Left ventricle myocardium inferior (tissue), 1 donor: ENCODE measurements at regions not wholly inside any gene's neighbourhood (a gene's known extent, or its start where the extent isn't known, plus 50 kb on each side); places are given as distances from the start of the nearest gene placed in this dataset.

Experiments
- DNase-seq: peaks from one replicate; pipeline ENCODE4 v3.0.0-alpha.2; 2020
- H3K27ac ChIP-seq: fragments of 200-600 bp; replicated peaks from 2 replicates; pipeline ENCODE4 v1.8.0; 2021
- H3K27me3 ChIP-seq: fragments of 200-600 bp; 2 replicates; pipeline ENCODE4 v1.8.0; 2021; ENCODE audit warnings: low read depth
- H3K36me3 ChIP-seq: fragments of 200-600 bp; 2 replicates; pipeline ENCODE4 v1.8.0; 2021
- H3K4me1 ChIP-seq: fragments of 200-600 bp; 2 replicates; pipeline ENCODE4 v1.8.0; 2021
- H3K4me3 ChIP-seq: fragments of 200-600 bp; 2 replicates; pipeline ENCODE4 v1.8.0; 2021; ENCODE audit warnings: mild to moderate bottlenecking, moderate library complexity
- H3K9me3 ChIP-seq: fragments of 200-600 bp; replicated peaks from 2 replicates; pipeline ENCODE4 v1.8.0; 2021
- CTCF ChIP-seq: fragments of 200-600 bp; IDR thresholded peaks from 2 replicates; pipeline ENCODE4 v1.8.0; 2021; ENCODE audit warnings: antibody characterized with exemption, mild to moderate bottlenecking, borderline replicate concordance
- intact Hi-C: fragments of 100-400 bp; cut with micrococcal nuclease; formaldehyde crosslinking; loops from one replicate; pipeline ENCODE4 v1.11.0; 2022
- donor health status: DM: no; HTN: yes; CAD: no; lungs with severe emphysema.

GRCh38 chr1:239703075-239703474 lies 316.7 kb downstream of the CHRM3 start:
- no peak for DNase-seq
- H3K4me1 ChIP-seq, result no peaks in the 10 kb centered on the region
- TF ChIP-seq CTCF, result no peak
- no peak overlapping the region for H3K4me3 ChIP-seq
- H3K27ac ChIP-seq, result no peak overlapping the region
- no peaks in the 10 kb centered on the region for H3K27me3 ChIP-seq
- H3K36me3 ChIP-seq, result no peaks in the 10 kb centered on the region
- H3K9me3 ChIP-seq, result no peaks in the 10 kb centered on the region
- intact Hi-C loops, result no loop called here

- TF ChIP-seq CTCF, result no peak
- intact Hi-C loops, result no loop called here
- H3K27ac ChIP-seq, result no peak overlapping the region
- no peaks in the 10 kb centered on the region for H3K27me3 ChIP-seq
- H3K4me1 ChIP-seq, result no peaks in the 10 kb centered on the region
- H3K36me3 ChIP-seq, result no peaks in the 10 kb centered on the region
- H3K9me3 ChIP-seq, result no peaks in the 10 kb centered on the region
- H3K4me3 ChIP-seq, result no peak overlapping the region
- no peak for DNase-seq
These were observed 320.0 kb downstream of the CHRM3 start for GRCh38 chr1:239706245-239706892.

DNA sequence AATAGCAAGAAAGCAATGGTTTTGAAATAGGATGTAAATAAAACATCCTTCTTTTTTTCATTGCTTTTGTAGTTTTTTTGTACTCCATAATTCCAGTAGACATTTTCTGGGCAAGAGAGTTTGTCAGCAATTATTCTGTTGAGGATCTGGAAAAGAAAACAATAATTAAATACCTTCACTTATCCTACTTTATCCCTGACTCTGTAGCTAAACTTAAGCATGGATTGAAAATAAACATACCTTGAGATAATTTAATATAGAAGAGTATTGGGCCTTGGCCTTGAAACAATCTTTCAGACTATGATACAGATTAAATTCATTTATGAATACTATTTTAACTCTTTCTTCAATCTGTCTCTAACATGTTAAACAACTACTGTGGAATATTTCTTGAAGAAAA lies 321.2 kb downstream of the CHRM3 start:
- H3K4me3 ChIP-seq, result no peak overlapping the region
- intact Hi-C loops, result no loop called here
- DNase-seq, result no peak
- H3K9me3 ChIP-seq, result no peaks in the 10 kb centered on the region
- H3K36me3 ChIP-seq, result no peaks in the 10 kb centered on the region
- no peak for TF ChIP-seq CTCF
- H3K27me3 ChIP-seq, result no peaks in the 10 kb centered on the region
- no peaks in the 10 kb centered on the region for H3K4me1 ChIP-seq
- no peak overlapping the region for H3K27ac ChIP-seq

GRCh38 chr1:239708622-239709021 lies 322.3 kb downstream of the CHRM3 start:
- intact Hi-C loops, result no loop called here
- no peaks in the 10 kb centered on the region for H3K27me3 ChIP-seq
- H3K4me3 ChIP-seq, result no peak overlapping the region
- H3K27ac ChIP-seq, result no peak overlapping the region
- H3K9me3 ChIP-seq, result no peaks in the 10 kb centered on the region
- no peaks in the 10 kb centered on the region for H3K36me3 ChIP-seq
- no peak for DNase-seq
- TF ChIP-seq CTCF, result no peak
- no peaks in the 10 kb centered on the region for H3K4me1 ChIP-seq

DNA sequence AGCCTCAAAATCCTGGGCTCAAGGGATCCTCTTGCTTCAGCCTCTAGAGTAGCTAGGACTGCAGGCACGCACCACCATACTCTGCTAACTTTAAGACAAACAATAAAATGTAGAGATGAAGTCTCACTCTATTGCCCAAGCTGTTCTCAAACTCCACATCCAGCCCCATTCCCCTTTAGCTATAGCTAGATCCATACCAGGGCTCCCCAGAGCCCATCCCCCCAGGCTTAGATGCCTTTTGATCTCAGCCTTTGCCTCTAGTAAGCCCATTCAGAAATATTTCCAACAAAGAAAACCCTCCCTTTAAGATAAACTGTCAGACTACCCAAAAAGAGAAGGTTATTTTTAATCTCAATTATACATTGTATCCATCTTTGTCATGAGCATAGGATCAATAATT lies 325.4 kb downstream of the CHRM3 start:
- no peaks in the 10 kb centered on the region for H3K36me3 ChIP-seq
- no peak for TF ChIP-seq CTCF
- intact Hi-C loops, result no loop called here
- H3K4me3 ChIP-seq, result no peak overlapping the region
- no peaks in the 10 kb centered on the region for H3K27me3 ChIP-seq
- DNase-seq, result no peak
- H3K9me3 ChIP-seq, result no peaks in the 10 kb centered on the region
- no peak overlapping the region for H3K27ac ChIP-seq
- no peaks in the 10 kb centered on the region for H3K4me1 ChIP-seq
